ENCODE measurements at regions not wholly inside any gene's neighbourhood (a gene's known extent, or its start where the extent isn't known, plus 50 kb on each side); places are given as distances from the start of the nearest gene placed in this dataset.

- Histone ChIP-seq H3K9ac (replicated peaks; ENCODE audit: extremely low read depth, insufficient read depth, low read length) (no peak overlapping the region), H3K9me1 (replicated peaks; ENCODE audit: control insufficient read depth, extremely low read depth, insufficient read depth, low read length) (no peaks in the 10 kb centered on the region), H4K20me1 (replicated peaks; ENCODE audit: control insufficient read depth, extremely low read depth, insufficient read depth, low read length) (no peaks in the 10 kb centered on the region), H3K36me3 (ENCODE audit: control insufficient read depth in 2 of 2, extremely low read depth in 1 of 2, insufficient read depth in 2 of 2, low read length in 2 of 2) (no peaks in the 10 kb centered on the region), H3K27ac (ENCODE audit: insufficient read depth, low read depth, low read length) (no peak overlapping the region), H3K4me1 (ENCODE audit: control insufficient read depth, extremely low read depth, insufficient read depth, low read length) (no peaks in the 10 kb centered on the region), H3K9me3 (replicated peaks; ENCODE audit: control insufficient read depth, insufficient read depth, low read length) (no peaks in the 10 kb centered on the region), H2AFZ (ENCODE audit: low read depth, low read length) (no peak overlapping the region), H3K4me2 (ENCODE audit: insufficient read depth, low read length) (no peak overlapping the region), H3K4me3 (replicated peaks in 1 of 3; ENCODE audit: insufficient read depth in 1 of 3, low read depth in 1 of 3, low read length in 3 of 3) (no peak overlapping the region), H3K27me3 (ENCODE audit: control insufficient read depth in 2 of 2, insufficient read depth in 2 of 2, low read length in 2 of 2) (no peaks in the 10 kb centered on the region), H3K79me2 (ENCODE audit: control insufficient read depth, insufficient read depth, low read length) (no peaks in the 10 kb centered on the region)
- BruUV-seq (replicated peaks): no TSS peak
- FAIRE-seq: no peak
- intact Hi-C loops (cut with micrococcal nuclease) (no loop called here), dilution Hi-C loops (cut with MboI; ENCODE audit: extremely low pct_ligation_motif_present, low sequenced_read_pairs) (no loop called here)
- POLR2A ChIA-PET: no interaction called here
- CTCF ChIA-PET: no interaction called here
- no peak for DNase-seq (ENCODE audit: low read depth, low spot score)
- no peak for TF ChIP-seq POLR2A (IDR thresholded peaks at IDR 0.05; ENCODE audit: low read depth, low read length)
- TF ChIP-seq POLR2AphosphoS5 (IDR thresholded peaks at IDR 0.05; ENCODE audit: insufficient read depth, low read depth, low read length): no peak
- no peak for TF ChIP-seq FOS (IDR thresholded peaks at IDR 0.05; ENCODE audit: borderline replicate concordance, insufficient read depth, low read length)
- TF ChIP-seq, protein P1, sequence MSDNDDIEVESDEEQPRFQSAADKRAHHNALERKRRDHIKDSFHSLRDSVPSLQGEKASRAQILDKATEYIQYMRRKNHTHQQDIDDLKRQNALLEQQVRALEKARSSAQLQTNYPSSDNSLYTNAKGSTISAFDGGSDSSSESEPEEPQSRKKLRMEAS (IDR thresholded peaks at IDR 0.05; ENCODE audit: insufficient read depth, insufficient read length): no peak
- TF ChIP-seq EZH2 (IDR thresholded peaks at IDR 0.05; ENCODE audit: borderline replicate concordance, low read depth, low read length, severe bottlenecking): no peak
- TF ChIP-seq, protein P2, sequence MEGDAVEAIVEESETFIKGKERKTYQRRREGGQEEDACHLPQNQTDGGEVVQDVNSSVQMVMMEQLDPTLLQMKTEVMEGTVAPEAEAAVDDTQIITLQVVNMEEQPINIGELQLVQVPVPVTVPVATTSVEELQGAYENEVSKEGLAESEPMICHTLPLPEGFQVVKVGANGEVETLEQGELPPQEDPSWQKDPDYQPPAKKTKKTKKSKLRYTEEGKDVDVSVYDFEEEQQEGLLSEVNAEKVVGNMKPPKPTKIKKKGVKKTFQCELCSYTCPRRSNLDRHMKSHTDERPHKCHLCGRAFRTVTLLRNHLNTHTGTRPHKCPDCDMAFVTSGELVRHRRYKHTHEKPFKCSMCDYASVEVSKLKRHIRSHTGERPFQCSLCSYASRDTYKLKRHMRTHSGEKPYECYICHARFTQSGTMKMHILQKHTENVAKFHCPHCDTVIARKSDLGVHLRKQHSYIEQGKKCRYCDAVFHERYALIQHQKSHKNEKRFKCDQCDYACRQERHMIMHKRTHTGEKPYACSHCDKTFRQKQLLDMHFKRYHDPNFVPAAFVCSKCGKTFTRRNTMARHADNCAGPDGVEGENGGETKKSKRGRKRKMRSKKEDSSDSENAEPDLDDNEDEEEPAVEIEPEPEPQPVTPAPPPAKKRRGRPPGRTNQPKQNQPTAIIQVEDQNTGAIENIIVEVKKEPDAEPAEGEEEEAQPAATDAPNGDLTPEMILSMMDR (IDR thresholded peaks at IDR 0.05; ENCODE audit: extremely low read depth in 1 of 2, insufficient read depth in 1 of 2, low read depth in 1 of 2, low read length in 2 of 2): no peak
- TF ChIP-seq GATA2 (IDR thresholded peaks at IDR 0.05; ENCODE audit: insufficient read depth, insufficient read length, low read depth, low read length): no peak
- TF ChIP-seq JUN (IDR thresholded peaks at IDR 0.05; ENCODE audit: borderline replicate concordance, insufficient read depth, insufficient read length, low read depth): no peak
- TF ChIP-seq MYC (IDR thresholded peaks at IDR 0.05; ENCODE audit: low read depth, low read length): no peak
Measured at GRCh38 chr1:193841857-193842256, 655.4 kb upstream of the B3GALT2 start.
